ENCODE measurements at regions not wholly inside any gene's neighbourhood (a gene's known extent, or its start where the extent isn't known, plus 50 kb on each side); places are given as distances from the start of the nearest gene placed in this dataset.

DNA sequence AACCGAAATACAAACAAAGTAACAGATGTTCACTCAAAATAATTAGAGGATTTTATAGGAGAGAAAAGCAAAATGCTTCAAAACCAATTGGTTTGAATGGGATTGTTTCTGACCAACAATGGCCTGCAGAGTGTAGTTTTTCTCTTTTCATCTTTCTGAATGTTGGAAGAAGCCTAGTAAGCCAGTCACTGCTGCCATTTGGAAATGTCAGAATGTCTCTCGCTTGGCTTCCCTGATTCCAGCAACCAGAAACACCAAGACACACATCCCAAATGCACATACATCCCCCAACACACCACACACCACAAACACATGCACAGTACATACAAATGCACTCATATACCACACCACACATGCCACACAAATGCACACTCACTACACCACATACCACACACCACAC is 403.4 kb downstream of the OCA2 start:
- no peak overlapping the region for H2BK12ac ChIP-seq (ENCODE audit: insufficient read length, low read depth, low read length)
- H3K4me1 ChIP-seq (ENCODE audit: insufficient read depth, low read length), result no peaks in the 10 kb centered on the region
- H3K23ac ChIP-seq (ENCODE audit: insufficient read length, low read depth, low read length), result no peak overlapping the region
- H2AK5ac ChIP-seq (ENCODE audit: insufficient read length, low read length), result no peak overlapping the region
- no peak overlapping the region for H2BK120ac ChIP-seq (ENCODE audit: low read depth, low read length, poor library complexity, severe bottlenecking)
- Mint-ChIP-seq H3K27ac (no peak overlapping the region), H3K27me3 (ENCODE audit: low read depth) (peaks cover 13% of the 10 kb centered on the region), H3K36me3 (ENCODE audit: insufficient read depth in 1 of 3, low read depth in 3 of 3) (peaks cover 0 to 6% (median 0%) of the 10 kb centered on the region in 3 experiments; a peak in 3 of 7 replicates), H3K4me1 (no peaks in the 10 kb centered on the region; a peak in 1 of 4 replicates), H3K9me3 (peaks cover 2 to 6% of the 10 kb centered on the region in 2 experiments; a peak in 2 of 5 replicates), H3K4me3 (no peak overlapping the region)
- H3K4me2 ChIP-seq (ENCODE audit: insufficient read depth, insufficient read length, low read length), result no peak overlapping the region
- no CpG with 5 or more reads among the region's 2 CpGs for WGBS (ENCODE audit: extremely low coverage, insufficient read length, low lambda C conversion rate)
- H3T11ph ChIP-seq (ENCODE audit: low read length), result no peak overlapping the region
- DNase-seq, result no peak
- no peaks in the 10 kb centered on the region for H3K79me2 ChIP-seq (ENCODE audit: insufficient read depth, low read length)
- no peak overlapping the region; the same call in 1 of the 2 replicates for H3K4ac ChIP-seq (ENCODE audit: low read depth, low read length)
- H4K5ac ChIP-seq (ENCODE audit: insufficient read length, low read depth, low read length), result peak overlapping the region; percentile 15
- no peak overlapping the region for H3K27ac ChIP-seq (ENCODE audit: insufficient read length, low read depth, low read length)
- H3K56ac ChIP-seq (ENCODE audit: insufficient read length, low read depth, low read length), result no peak overlapping the region
- no peak overlapping the region for H3K9ac ChIP-seq (ENCODE audit: extremely low read depth, insufficient read length, low read length)
- H3K79me1 ChIP-seq (ENCODE audit: insufficient read depth, low read depth, low read length, poor library complexity, severe bottlenecking), result no peaks in the 10 kb centered on the region
- H4K20me1 ChIP-seq (ENCODE audit: control insufficient read depth, insufficient read depth, insufficient read length), result no peaks in the 10 kb centered on the region
- H4K91ac ChIP-seq (ENCODE audit: insufficient read length, low read depth, low read length), result no peak overlapping the region
- H2BK5ac ChIP-seq (ENCODE audit: insufficient read length, low read length), result no peak overlapping the region
- TF ChIP-seq, protein P1, sequence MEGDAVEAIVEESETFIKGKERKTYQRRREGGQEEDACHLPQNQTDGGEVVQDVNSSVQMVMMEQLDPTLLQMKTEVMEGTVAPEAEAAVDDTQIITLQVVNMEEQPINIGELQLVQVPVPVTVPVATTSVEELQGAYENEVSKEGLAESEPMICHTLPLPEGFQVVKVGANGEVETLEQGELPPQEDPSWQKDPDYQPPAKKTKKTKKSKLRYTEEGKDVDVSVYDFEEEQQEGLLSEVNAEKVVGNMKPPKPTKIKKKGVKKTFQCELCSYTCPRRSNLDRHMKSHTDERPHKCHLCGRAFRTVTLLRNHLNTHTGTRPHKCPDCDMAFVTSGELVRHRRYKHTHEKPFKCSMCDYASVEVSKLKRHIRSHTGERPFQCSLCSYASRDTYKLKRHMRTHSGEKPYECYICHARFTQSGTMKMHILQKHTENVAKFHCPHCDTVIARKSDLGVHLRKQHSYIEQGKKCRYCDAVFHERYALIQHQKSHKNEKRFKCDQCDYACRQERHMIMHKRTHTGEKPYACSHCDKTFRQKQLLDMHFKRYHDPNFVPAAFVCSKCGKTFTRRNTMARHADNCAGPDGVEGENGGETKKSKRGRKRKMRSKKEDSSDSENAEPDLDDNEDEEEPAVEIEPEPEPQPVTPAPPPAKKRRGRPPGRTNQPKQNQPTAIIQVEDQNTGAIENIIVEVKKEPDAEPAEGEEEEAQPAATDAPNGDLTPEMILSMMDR (conservative IDR thresholded peaks at IDR 0.05), result no peak
- H3K18ac ChIP-seq (ENCODE audit: insufficient read length, low read depth, low read length), result peak overlapping the region; percentile 16
- no peaks in the 10 kb centered on the region for H3K27me3 ChIP-seq (ENCODE audit: insufficient read depth, low read length)
- no peaks in the 10 kb centered on the region for H3K23me2 ChIP-seq (ENCODE audit: insufficient read length, low read depth, low read length, poor library complexity, severe bottlenecking)
- no peak overlapping the region for H2AFZ ChIP-seq (ENCODE audit: low read length)
- H2BK15ac ChIP-seq (ENCODE audit: low read depth, low read length), result no peak overlapping the region
- peak overlapping the region; percentile 20 for H4K8ac ChIP-seq (replicated peaks; ENCODE audit: insufficient read length, low read depth, low read length)
- H3K14ac ChIP-seq (ENCODE audit: insufficient read depth, low read length), result no peak overlapping the region
- H2BK20ac ChIP-seq (ENCODE audit: low read depth, low read length, poor library complexity, severe bottlenecking), result no peak overlapping the region
- H3K9me3 ChIP-seq (ENCODE audit: control insufficient read depth, low read depth, low read length), result no peaks in the 10 kb centered on the region
